GM19351 (cell line): ENCODE measurements at regions not wholly inside any gene's neighbourhood (a gene's known extent, or its start where the extent isn't known, plus 50 kb on each side); places are given as distances from the start of the nearest gene placed in this dataset.
"Not testable (repeated sequence)": the region's sequence is repeated elsewhere in the genome, so short reads cannot be mapped to it uniquely, and the experiment has no call there.

ENCODE experiments used
- ATAC-seq: cut with Tn5 transposase; IDR thresholded peaks from one replicate; pipeline ENCODE4 v1.9.1; 2021; ENCODE audit warnings: mild to moderate bottlenecking, moderate library complexity; ENCODE audit not compliant: unreplicated experiment

DNA sequence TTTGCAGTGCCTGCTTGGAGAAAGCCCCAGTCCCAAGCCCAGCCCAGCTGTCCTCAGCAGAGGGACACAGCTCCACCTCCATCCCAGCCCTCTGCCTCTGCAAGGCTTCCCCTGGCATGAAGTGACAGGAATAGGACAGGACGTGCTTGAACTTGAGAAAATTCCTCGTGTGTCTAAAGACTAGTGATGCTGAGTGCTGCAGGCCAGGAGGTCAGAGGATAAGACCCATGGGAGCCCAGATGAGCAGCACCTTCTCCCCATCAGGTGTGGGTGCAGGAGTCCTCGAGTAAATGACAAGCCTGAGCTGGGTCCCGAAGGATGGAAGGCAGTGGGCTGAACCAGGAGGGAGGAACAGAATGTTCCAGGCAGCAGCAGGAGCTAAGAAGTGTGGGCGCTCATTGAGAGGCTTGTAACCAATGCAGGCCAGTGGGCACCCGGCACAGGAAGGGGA is 67.8 kb upstream of the UXS1 start:
- no peak for ATAC-seq

DNA sequence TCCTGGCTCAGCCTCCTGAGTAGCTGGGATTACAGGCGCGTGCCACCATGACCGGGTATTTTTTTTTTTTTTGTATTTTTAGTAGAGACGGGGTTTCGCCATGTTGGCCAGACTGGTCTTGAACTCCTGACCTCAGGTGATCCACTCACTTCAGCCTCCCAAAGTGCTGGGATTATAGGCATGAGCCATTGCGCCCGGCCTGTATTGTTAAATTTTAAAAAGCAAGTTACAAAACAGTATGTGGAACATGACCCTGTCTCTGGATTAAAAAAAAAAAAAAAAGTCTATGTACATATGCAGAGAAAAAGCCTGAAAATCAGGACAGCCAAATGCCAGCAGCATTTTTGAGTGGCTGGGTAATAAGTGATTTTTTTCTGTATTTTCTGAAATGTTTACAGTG is 64.8 kb upstream of the UXS1 start:
- not testable (repeated sequence) for ATAC-seq

- no peak for ATAC-seq
Observed at GRCh38 chr2:106257830-106258229, 63.7 kb upstream of the UXS1 start.

GRCh38 chr2:106257135-106257534 is 63.0 kb upstream of the UXS1 start:
- ATAC-seq = no peak

GRCh38 chr2:106249157-106249828 is 55.2 kb upstream of the UXS1 start:
- ATAC-seq = not testable (repeated sequence)

- ATAC-seq = peak; percentile 53
Observed at GRCh38 chr2:106248548-106249151, 54.5 kb upstream of the UXS1 start.
